Stimulated activated naive B cell treated with anti-CD40 and anti-IgM and Interleukin-4, amounts not matched to agents 10 μg/mL and 1 μg/mL and 100 μg/mL, for 72 hours (primary cell): ENCODE measurements at regions not wholly inside any gene's neighbourhood (a gene's known extent, or its start where the extent isn't known, plus 50 kb on each side); places are given as distances from the start of the nearest gene placed in this dataset.

Source experiments
- ATAC-seq, 2 donors: fragments of 150-1000 bp; cut with Tn5 transposase; replicated peaks; 2 replicates each; pipeline ENCODE4 v1.10.0; 2021; ENCODE audit warnings: moderate library complexity in 1 of 2
- DNase-seq: peaks from one replicate; pipeline ENCODE4 v3.0.0; 2021
- H3K27ac Mint-ChIP-seq: one replicate; pipeline ENCODE4 v1.8.0; 2022; ENCODE audit warnings: mild to moderate bottlenecking, mixed read lengths
- H3K27me3 Mint-ChIP-seq, 2 donors: one replicate each; pipeline ENCODE4 v1.8.0; 2022; ENCODE audit warnings: mixed read lengths in 2 of 2
- H3K36me3 Mint-ChIP-seq, 2 donors: one replicate each; pipeline ENCODE4 v1.8.0; 2022; ENCODE audit warnings: mixed read lengths in 2 of 2, mild to moderate bottlenecking in 1 of 2
- H3K4me1 Mint-ChIP-seq, 2 donors: one replicate each; pipeline ENCODE4 v1.8.0; 2022; ENCODE audit warnings: mixed read lengths in 2 of 2, mild to moderate bottlenecking in 1 of 2
- H3K4me3 Mint-ChIP-seq, 2 donors: one replicate each; pipeline ENCODE4 v1.8.0; 2022; ENCODE audit warnings: mild to moderate bottlenecking in 2 of 2, mixed read lengths in 2 of 2, moderate library complexity in 1 of 2
- H3K9me3 Mint-ChIP-seq, 2 donors: one replicate each; pipeline ENCODE4 v1.8.0; 2022; ENCODE audit warnings: mixed read lengths in 2 of 2, mild to moderate bottlenecking in 1 of 2

- Mint-ChIP-seq H3K4me3 (no peak overlapping the region), H3K27me3 (peaks cover 0 to 2% of the 10 kb centered on the region in 2 donors), H3K9me3 (peaks cover 2 to 6% of the 10 kb centered on the region in 2 donors), H3K36me3 (no peaks in the 10 kb centered on the region), H3K4me1 (no peaks in the 10 kb centered on the region), H3K27ac (no peak overlapping the region)
- ATAC-seq = no peak
- no peak for DNase-seq
Measured at GRCh38 chr16:8254405-8254804, 335.9 kb downstream of the TMEM114 start.

DNA sequence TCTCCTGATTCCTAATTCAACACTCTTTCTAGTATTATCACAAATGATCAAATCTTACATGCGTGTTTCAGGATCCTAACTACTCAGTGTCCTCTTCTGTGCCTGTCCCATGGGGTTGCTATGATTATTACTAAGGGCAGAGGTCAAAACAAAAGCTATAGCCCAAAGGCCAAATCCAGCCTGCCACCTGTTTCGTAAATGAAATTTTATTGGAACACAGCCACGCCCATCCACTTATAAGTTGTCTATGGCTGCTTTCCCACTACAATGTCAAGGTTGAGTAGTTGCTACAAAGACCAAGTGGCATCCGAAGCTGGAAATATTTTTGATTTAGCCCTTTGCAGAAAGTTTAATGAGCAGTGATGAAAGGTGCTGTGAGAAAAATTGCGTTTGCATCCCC, 336.6 kb downstream of the TMEM114 start:
- peaks cover 2 to 6% of the 10 kb centered on the region in 2 donors for H3K9me3 Mint-ChIP-seq
- ATAC-seq (no peak), DNase-seq (no peak)
- H3K27ac Mint-ChIP-seq = no peak overlapping the region
- no peak overlapping the region for H3K4me3 Mint-ChIP-seq
- H3K27me3 Mint-ChIP-seq = peaks cover 0 to 7% of the 10 kb centered on the region in 2 donors
- no peaks in the 10 kb centered on the region for H3K36me3 Mint-ChIP-seq
- no peaks in the 10 kb centered on the region for H3K4me1 Mint-ChIP-seq

DNA sequence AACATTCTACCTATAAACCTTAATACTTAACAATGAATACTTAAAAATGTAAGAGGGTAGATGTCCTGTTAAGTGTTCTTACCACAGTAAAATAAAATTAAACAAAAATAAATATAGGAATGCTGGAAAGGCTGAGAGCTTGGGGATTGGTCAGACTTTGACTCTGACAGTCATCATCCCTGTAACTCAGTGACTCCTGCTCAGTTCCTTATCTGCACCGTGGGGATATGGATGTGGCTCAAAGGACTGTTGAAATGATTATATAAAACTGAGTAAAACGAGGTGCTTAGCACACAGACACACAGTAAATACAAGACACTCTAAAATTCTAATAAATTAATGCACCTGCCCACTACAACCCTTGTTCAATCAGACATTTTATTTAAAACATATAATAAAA, 338.6 kb downstream of the TMEM114 start:
- H3K27ac Mint-ChIP-seq = no peak overlapping the region

GRCh38 chr16:8251298-8251697, 339.0 kb downstream of the TMEM114 start:
- peaks cover 2% of the 10 kb centered on the region in 2 donors for H3K9me3 Mint-ChIP-seq
- H3K27me3 Mint-ChIP-seq = peaks cover 0 to 7% of the 10 kb centered on the region in 2 donors
- ATAC-seq = peak; percentile 44 to 64
- H3K27ac Mint-ChIP-seq = no peak overlapping the region
- H3K36me3 Mint-ChIP-seq = no peaks in the 10 kb centered on the region
- DNase-seq = no peak
- H3K4me3 Mint-ChIP-seq = no peak overlapping the region
- H3K4me1 Mint-ChIP-seq = no peaks in the 10 kb centered on the region

More for the DNA sequence above, 338.6 kb downstream of the TMEM114 start:
- Mint-ChIP-seq H3K4me1 (no peaks in the 10 kb centered on the region), H3K27me3 (peaks cover 0 to 7% of the 10 kb centered on the region in 2 donors), H3K9me3 (peaks cover 2 to 4% of the 10 kb centered on the region in 2 donors), H3K4me3 (no peak overlapping the region), H3K36me3 (no peaks in the 10 kb centered on the region)
- ATAC-seq (no peak), DNase-seq (no peak)

DNA sequence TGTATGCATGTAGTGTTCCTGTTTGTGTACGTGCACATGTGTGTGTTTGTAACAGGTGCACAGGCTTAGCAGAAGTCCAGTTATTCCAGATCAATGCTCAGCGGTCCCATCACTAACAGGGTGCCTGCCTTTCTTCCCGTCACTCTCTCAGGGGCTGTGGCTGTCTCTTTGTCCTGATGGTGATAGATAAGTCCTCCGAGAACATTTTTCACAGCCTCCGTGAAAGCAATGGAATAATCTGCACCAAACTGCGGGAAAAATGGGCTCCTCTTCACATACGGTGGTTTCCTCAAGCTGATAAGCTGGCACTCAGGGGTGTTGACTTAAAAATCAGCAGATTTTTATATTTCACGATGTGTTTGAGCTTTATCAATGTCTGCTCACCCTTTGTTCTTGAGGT, 342.3 kb downstream of the TMEM114 start:
- Mint-ChIP-seq H3K27ac (no peak overlapping the region), H3K4me3 (no peak overlapping the region), H3K27me3 (peaks cover 0 to 7% of the 10 kb centered on the region in 2 donors), H3K9me3 (peaks cover 2 to 3% of the 10 kb centered on the region in 2 donors), H3K36me3 (peaks cover 0 to 2% of the 10 kb centered on the region in 2 donors), H3K4me1 (no peaks in the 10 kb centered on the region)
- no peak for ATAC-seq
- no peak for DNase-seq

- H3K27ac Mint-ChIP-seq = no peak overlapping the region
- peaks cover 0 to 2% of the 10 kb centered on the region in 2 donors for H3K36me3 Mint-ChIP-seq
- DNase-seq (no peak), ATAC-seq (no peak)
- H3K4me1 Mint-ChIP-seq = no peaks in the 10 kb centered on the region
- no peak overlapping the region for H3K4me3 Mint-ChIP-seq
- H3K27me3 Mint-ChIP-seq = peaks cover 0 to under 1% of the 10 kb centered on the region in 2 donors
- H3K9me3 Mint-ChIP-seq = peaks cover 0 to 3% of the 10 kb centered on the region in 2 donors
Measured at GRCh38 chr16:8243981-8244380, 346.3 kb downstream of the TMEM114 start.

DNA sequence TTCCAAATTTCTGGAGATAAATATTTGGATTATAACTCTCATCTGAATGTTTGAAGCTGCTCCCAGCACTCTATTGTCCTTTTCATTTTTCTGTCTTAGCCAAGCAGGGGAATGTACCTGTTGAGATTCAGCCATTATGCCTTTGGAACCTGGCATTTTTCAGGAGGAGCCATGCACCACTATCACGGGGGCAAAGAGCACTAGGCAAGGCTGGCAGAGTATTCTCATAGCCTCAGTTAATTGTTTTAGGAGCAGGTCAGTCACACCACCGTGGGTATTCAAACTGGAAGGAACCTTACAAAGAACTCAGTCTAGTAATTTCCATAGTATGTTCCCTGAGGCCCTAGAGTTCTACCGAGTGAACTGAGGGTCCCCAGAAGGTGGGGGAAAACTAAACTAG, 348.9 kb downstream of the TMEM114 start:
- Mint-ChIP-seq H3K4me1 (no peaks in the 10 kb centered on the region), H3K27ac (no peak overlapping the region), H3K9me3 (peaks cover 0 to 3% of the 10 kb centered on the region in 2 donors), H3K4me3 (no peak overlapping the region), H3K27me3 (no peaks in the 10 kb centered on the region), H3K36me3 (peaks cover 0 to 2% of the 10 kb centered on the region in 2 donors)
- ATAC-seq (no peak), DNase-seq (no peak)

- no peaks in the 10 kb centered on the region for H3K36me3 Mint-ChIP-seq
- H3K27me3 Mint-ChIP-seq = no peaks in the 10 kb centered on the region
- no peak overlapping the region for H3K27ac Mint-ChIP-seq
- ATAC-seq (no peak), DNase-seq (no peak)
- H3K4me3 Mint-ChIP-seq = no peak overlapping the region
- H3K4me1 Mint-ChIP-seq = no peaks in the 10 kb centered on the region
- no peaks in the 10 kb centered on the region for H3K9me3 Mint-ChIP-seq
Measured at GRCh38 chr16:8239443-8239842, 350.9 kb downstream of the TMEM114 start.

DNA sequence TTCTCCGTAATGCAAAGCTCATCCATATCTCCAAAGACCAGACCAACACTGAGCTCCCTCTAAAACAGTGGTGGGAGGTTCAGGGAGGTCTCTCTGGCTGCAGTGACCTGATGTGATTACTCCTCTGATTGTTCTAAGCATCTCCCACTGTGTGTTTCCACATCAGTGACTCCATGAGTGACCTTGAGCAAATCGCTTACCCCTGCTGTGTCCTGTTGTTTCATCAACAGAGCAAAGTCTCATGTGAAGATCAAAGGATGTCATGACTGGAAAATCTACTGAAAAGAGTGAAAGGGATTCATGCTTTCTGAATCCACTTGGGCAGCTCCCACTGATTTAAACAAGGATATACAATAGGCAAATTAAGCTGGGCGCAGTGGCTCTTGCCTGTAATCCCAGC, 352.9 kb downstream of the TMEM114 start:
- no peaks in the 10 kb centered on the region for H3K27me3 Mint-ChIP-seq
- ATAC-seq (no peak), DNase-seq (no peak)
- no peaks in the 10 kb centered on the region for H3K4me1 Mint-ChIP-seq
- no peak overlapping the region for H3K4me3 Mint-ChIP-seq
- H3K27ac Mint-ChIP-seq = no peak overlapping the region
- H3K36me3 Mint-ChIP-seq = no peaks in the 10 kb centered on the region
- no peaks in the 10 kb centered on the region for H3K9me3 Mint-ChIP-seq

DNA sequence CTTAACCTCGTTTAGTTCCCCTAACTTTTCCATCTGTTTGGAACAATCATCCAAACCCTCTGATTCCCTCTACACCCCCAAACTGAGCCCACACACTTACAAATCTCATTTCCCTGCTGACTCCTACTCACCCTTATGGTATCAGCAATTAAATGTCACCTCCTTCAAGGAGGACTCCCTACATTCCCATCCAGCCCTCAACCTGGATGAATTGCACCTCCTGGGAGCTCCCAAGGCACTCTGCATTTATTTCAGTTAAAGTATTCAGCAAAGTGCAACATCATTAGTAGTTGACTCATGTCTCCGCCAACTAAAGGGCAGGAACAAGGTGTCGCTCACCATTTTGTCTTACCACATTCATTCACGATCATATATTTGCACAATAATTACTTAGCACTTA, 353.5 kb downstream of the TMEM114 start:
- Mint-ChIP-seq H3K27me3 (no peaks in the 10 kb centered on the region), H3K4me1 (no peaks in the 10 kb centered on the region), H3K36me3 (no peaks in the 10 kb centered on the region), H3K4me3 (no peak overlapping the region), H3K27ac (no peak overlapping the region), H3K9me3 (no peaks in the 10 kb centered on the region)
- DNase-seq (no peak), ATAC-seq (no peak)

GRCh38 chr16:8230497-8230896, 359.8 kb downstream of the TMEM114 start:
- no peak for ATAC-seq
- Mint-ChIP-seq H3K4me3 (no peak overlapping the region), H3K9me3 (peaks cover 0 to 2% of the 10 kb centered on the region in 2 donors), H3K27ac (no peak overlapping the region), H3K36me3 (no peaks in the 10 kb centered on the region), H3K4me1 (no peaks in the 10 kb centered on the region), H3K27me3 (no peaks in the 10 kb centered on the region)
- DNase-seq = no peak

DNA sequence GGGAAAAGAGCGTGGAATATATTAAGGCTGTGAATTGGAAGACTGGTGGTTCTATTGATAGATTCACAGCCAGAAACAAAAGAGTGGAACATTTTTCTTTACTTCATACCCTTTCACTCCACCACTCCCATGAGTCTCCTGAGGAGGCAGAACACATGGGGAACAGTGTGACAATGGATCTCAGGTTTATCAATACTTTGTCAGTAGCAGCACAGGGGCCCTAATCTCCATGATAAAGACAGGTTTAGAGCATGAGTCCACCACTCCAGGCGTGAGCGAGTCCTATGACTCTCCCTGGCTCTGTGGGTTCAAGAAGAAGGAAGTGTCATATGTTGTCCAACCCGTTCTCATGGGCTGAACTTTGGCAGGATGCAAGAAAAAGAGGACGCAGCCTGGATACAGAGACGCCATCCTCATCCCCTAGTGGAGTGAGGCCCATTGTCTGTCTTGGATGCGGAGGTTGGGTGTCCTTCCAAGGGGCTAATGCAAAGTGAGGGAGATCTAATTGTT, 361.2 kb downstream of the TMEM114 start:
- DNase-seq (no peak), ATAC-seq (no peak)
- no peaks in the 10 kb centered on the region for H3K4me1 Mint-ChIP-seq
- H3K9me3 Mint-ChIP-seq = peaks cover 0 to 2% of the 10 kb centered on the region in 2 donors
- no peak overlapping the region for H3K27ac Mint-ChIP-seq
- H3K4me3 Mint-ChIP-seq = no peak overlapping the region
- no peaks in the 10 kb centered on the region for H3K36me3 Mint-ChIP-seq
- no peaks in the 10 kb centered on the region for H3K27me3 Mint-ChIP-seq

GRCh38 chr16:8217201-8217600, 373.1 kb downstream of the TMEM114 start:
- DNase-seq (no peak), ATAC-seq (no peak)
- no peak overlapping the region for H3K27ac Mint-ChIP-seq
- no peak overlapping the region for H3K4me3 Mint-ChIP-seq
- no peaks in the 10 kb centered on the region for H3K4me1 Mint-ChIP-seq
- peaks cover 0 to 6% of the 10 kb centered on the region in 2 donors for H3K36me3 Mint-ChIP-seq
- peaks cover 14 to 16% of the 10 kb centered on the region in 2 donors for H3K9me3 Mint-ChIP-seq
- H3K27me3 Mint-ChIP-seq = no peaks in the 10 kb centered on the region

DNA sequence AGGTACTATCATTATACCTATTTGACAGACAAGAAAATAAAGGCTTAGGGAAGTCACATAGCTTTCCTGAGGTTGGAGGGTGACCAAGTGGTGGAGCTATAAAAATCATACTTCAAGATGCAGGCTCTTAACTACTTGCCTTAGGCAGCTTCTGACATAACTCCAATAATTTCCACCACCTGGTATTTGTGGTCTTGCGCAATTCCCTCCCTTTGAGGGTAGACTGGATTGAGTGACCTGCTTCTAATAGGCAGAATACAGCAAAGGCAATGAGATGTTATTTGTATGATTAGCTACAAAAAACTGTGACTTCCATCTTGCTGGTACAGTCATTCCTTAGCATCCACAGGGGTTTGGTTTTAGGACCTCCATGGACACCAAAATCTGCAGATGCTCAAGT, 385.5 kb downstream of the TMEM114 start:
- H3K27me3 Mint-ChIP-seq = no peaks in the 10 kb centered on the region
- H3K4me3 Mint-ChIP-seq = no peak overlapping the region
- DNase-seq = no peak
- peaks cover 0 to 3% of the 10 kb centered on the region in 2 donors for H3K9me3 Mint-ChIP-seq
- H3K36me3 Mint-ChIP-seq = no peaks in the 10 kb centered on the region
- ATAC-seq = no peak
- H3K27ac Mint-ChIP-seq = no peak overlapping the region
- no peaks in the 10 kb centered on the region for H3K4me1 Mint-ChIP-seq

GRCh38 chr16:8204096-8204495, 386.2 kb downstream of the TMEM114 start:
- DNase-seq (no peak), ATAC-seq (no peak)
- H3K27ac Mint-ChIP-seq = no peak overlapping the region
- H3K27me3 Mint-ChIP-seq = no peaks in the 10 kb centered on the region
- no peaks in the 10 kb centered on the region for H3K36me3 Mint-ChIP-seq
- peaks cover 0 to 3% of the 10 kb centered on the region in 2 donors for H3K9me3 Mint-ChIP-seq
- H3K4me3 Mint-ChIP-seq = no peak overlapping the region
- no peaks in the 10 kb centered on the region for H3K4me1 Mint-ChIP-seq

DNA sequence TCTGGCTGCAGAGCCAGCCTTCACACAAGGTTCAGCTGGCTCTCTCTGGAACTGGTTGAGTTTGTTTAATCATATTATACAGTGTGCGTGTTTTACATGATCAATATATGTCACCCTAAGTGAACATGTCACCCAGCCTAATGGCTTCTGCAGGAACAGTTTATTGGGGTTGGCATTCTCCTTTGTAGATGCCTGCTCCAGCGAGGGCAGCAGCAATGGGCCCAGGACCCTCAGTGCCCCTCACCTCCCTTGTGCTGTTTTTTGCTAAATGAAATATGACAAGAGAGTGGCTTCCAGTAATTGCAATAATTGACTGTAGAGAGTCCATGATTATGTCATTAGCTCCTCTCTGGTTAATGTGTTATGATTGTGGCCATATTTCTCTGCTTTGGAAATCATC, 387.2 kb downstream of the TMEM114 start:
- H3K4me1 Mint-ChIP-seq = no peaks in the 10 kb centered on the region
- H3K36me3 Mint-ChIP-seq = no peaks in the 10 kb centered on the region
- no peak overlapping the region for H3K4me3 Mint-ChIP-seq
- H3K9me3 Mint-ChIP-seq = peaks cover 0 to 3% of the 10 kb centered on the region in 2 donors
- H3K27ac Mint-ChIP-seq = no peak overlapping the region
- no peaks in the 10 kb centered on the region for H3K27me3 Mint-ChIP-seq
- DNase-seq (no peak), ATAC-seq (no peak)
